Upper lobe of right lung (tissue), 1 donor: ENCODE measurements at regions not wholly inside any gene's neighbourhood (a gene's known extent, or its start where the extent isn't known, plus 50 kb on each side); places are given as distances from the start of the nearest gene placed in this dataset.

Experiments
- ATAC-seq: fragments of 200-7000 bp; cut with Tn5 transposase; one replicate; pipeline ENCODE4 v1.9.1; 2020; ENCODE audit warnings: mild to moderate bottlenecking, moderate library complexity
- DNase-seq: peaks from one replicate; pipeline ENCODE4 v3.0.0-alpha.2; 2020
- H3K27ac ChIP-seq: fragments of 200-600 bp; one replicate; pipeline ENCODE4 v1.8.0; 2022
- H3K27me3 ChIP-seq: fragments of 200-600 bp; one replicate; pipeline ENCODE4 v1.8.0; 2022; ENCODE audit warnings: mild to moderate bottlenecking
- H3K36me3 ChIP-seq: fragments of 200-600 bp; one replicate; pipeline ENCODE4 v1.8.0; 2022
- H3K4me1 ChIP-seq: fragments of 200-600 bp; one replicate; pipeline ENCODE4 v1.8.0; 2022
- H3K4me3 ChIP-seq: fragments of 200-600 bp; one replicate; pipeline ENCODE4 v1.8.0; 2022; ENCODE audit warnings: mild to moderate bottlenecking
- H3K9me3 ChIP-seq: fragments of 200-600 bp; one replicate; pipeline ENCODE4 v1.8.0; 2022
- intact Hi-C: fragments of 100-400 bp; cut with DNase I; formaldehyde crosslinking; loops from one replicate; pipeline ENCODE4 v1.11.0; 2022
- TF ChIP-seq, protein P1 (sequence below): fragments of 200-600 bp; IDR thresholded peaks from one replicate; pipeline ENCODE4 v1.8.0; 2022; ENCODE audit warnings: antibody characterized with exemption
- donor health status: DM: no; HTN: yes; CAD: no; lungs with severe emphysema.

DNA sequence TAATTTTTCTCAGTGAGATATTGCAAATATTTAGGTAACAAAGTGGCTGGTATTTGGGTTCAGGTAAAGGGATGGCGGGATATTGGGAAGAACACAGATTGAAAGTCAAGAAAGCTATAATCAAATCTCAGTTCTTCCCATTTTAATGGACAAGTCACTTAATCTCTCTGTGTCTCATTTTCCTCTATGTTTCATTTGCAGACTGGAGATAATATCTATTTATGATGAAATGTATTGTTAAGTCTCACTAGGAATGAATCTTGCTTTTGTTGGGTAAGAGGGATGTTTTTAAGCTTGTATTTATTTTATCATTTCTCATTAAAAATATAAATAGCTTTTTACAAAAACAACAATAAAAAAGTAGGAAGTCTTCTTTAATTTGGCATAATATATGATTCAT, 175.4 kb downstream of the ISL1 start:
- no peaks in the 10 kb centered on the region for H3K36me3 ChIP-seq
- DNase-seq: no peak
- no peak overlapping the region for H3K4me3 ChIP-seq
- H3K27ac ChIP-seq: no peak overlapping the region
- ATAC-seq: no peak
- no peaks in the 10 kb centered on the region for H3K4me1 ChIP-seq
- H3K27me3 ChIP-seq: no peaks in the 10 kb centered on the region
- intact Hi-C loops: no loop called here
- H3K9me3 ChIP-seq: no peaks in the 10 kb centered on the region
- TF ChIP-seq, protein P1, sequence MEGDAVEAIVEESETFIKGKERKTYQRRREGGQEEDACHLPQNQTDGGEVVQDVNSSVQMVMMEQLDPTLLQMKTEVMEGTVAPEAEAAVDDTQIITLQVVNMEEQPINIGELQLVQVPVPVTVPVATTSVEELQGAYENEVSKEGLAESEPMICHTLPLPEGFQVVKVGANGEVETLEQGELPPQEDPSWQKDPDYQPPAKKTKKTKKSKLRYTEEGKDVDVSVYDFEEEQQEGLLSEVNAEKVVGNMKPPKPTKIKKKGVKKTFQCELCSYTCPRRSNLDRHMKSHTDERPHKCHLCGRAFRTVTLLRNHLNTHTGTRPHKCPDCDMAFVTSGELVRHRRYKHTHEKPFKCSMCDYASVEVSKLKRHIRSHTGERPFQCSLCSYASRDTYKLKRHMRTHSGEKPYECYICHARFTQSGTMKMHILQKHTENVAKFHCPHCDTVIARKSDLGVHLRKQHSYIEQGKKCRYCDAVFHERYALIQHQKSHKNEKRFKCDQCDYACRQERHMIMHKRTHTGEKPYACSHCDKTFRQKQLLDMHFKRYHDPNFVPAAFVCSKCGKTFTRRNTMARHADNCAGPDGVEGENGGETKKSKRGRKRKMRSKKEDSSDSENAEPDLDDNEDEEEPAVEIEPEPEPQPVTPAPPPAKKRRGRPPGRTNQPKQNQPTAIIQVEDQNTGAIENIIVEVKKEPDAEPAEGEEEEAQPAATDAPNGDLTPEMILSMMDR: no peak

DNA sequence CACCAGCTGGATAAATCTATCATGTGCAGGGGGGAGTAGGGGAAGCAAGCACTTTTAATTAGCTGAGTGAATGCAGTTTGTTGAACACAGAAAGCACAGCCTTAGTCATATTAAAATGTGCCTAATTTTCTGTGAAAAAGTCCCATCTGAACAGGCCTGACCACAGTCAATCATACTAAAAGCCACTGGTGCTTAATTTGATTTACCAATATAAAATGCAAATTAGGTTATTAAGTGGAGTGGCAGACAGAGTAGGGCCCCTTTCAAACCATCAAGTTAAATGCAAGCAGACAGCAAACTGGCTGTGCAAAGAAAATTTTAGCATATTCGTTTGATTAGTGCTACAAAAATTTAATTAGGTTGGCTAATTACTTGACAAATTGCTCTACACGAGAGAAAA, 176.1 kb downstream of the ISL1 start:
- no peaks in the 10 kb centered on the region for H3K36me3 ChIP-seq
- intact Hi-C loops: no loop called here

DNA sequence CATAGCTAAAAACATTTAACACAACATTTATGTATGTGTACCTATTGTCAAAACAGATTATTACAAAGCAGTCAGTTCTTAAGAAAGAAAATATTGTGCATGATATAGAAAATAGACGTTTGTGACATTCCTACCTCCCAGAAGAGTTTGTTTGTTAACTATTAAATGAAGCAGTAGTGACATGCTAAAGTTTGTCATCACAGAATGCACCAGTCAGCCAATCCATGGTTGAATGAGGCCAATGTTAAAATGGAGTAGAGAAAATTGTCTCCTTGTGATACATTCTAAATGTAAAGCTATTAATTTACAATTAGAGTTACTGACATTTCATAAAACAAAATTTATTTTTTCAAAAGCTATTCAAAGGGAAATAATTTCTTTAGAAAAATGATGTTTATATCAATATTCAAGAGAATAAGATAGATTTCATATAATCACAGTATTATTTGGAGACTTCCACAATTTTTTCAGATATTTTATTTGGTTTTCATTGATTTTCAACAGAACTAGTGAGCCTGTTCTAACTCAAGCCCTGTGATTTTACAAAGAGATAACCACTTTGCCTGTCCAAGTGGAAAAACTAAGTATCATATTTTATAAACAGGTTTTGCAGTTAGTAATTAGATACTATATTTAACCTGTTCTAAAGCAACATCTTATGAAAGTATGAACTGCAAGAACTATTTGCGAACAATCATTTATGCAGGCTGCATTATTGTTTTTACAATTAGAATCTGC, 176.8 kb downstream of the ISL1 start:
- no peak for ATAC-seq
- Histone ChIP-seq H3K4me1 (no peaks in the 10 kb centered on the region), H3K27me3 (no peaks in the 10 kb centered on the region), H3K9me3 (no peaks in the 10 kb centered on the region), H3K4me3 (no peak overlapping the region), H3K36me3 (no peaks in the 10 kb centered on the region), H3K27ac (no peak overlapping the region)
- DNase-seq: no peak
- intact Hi-C loops: no loop called here
- TF ChIP-seq, protein P1: no peak

More for the DNA sequence above, 176.1 kb downstream of the ISL1 start:
- TF ChIP-seq, protein P1: no peak
- H3K27me3 ChIP-seq: no peaks in the 10 kb centered on the region
- no peak for DNase-seq
- no peak overlapping the region for H3K27ac ChIP-seq
- ATAC-seq: no peak
- H3K4me1 ChIP-seq: no peaks in the 10 kb centered on the region
- H3K9me3 ChIP-seq: no peaks in the 10 kb centered on the region
- H3K4me3 ChIP-seq: no peak overlapping the region

DNA sequence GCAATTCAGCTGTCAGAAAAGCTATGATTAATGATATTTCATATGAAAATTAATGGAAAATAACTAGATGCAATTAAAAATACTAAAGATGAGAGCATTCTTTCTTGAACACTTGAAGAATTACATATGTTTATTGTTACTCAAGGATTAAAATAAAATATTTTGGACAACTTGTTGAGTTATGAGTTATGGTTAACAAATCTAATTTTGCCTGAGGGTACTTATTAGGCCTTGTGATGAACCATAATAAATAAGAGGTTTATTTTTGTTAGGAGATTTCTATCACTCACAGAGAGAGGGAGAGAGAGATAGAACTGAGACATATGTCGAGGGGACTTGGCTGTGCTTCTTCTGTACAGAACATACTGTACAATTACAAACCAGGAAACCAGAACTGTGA, 183.7 kb downstream of the ISL1 start:
- Histone ChIP-seq H3K9me3 (no peaks in the 10 kb centered on the region), H3K27me3 (no peaks in the 10 kb centered on the region), H3K4me3 (no peak overlapping the region), H3K4me1 (no peaks in the 10 kb centered on the region), H3K27ac (no peak overlapping the region), H3K36me3 (no peaks in the 10 kb centered on the region)
- intact Hi-C loops: no loop called here
- ATAC-seq (no peak), DNase-seq (no peak)
- TF ChIP-seq, protein P1: no peak

DNA sequence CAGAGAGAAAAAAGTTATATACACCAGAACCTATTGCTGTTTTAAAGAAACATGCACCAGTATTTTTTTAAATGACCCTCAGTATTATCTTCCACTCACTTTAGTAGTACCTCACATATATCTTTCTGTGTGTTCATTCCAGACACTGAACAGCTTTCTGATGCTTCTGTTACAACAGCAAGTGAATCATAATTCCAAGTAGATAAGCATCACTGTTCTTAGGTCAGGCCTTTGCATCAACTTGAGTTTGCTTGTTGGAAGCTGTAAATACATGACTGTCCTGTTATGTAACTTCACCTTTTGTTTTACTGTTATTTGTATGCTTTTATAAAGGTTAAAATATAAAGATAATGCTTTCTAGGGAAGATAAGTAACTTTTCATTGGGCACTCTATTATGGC, 184.4 kb downstream of the ISL1 start:
- intact Hi-C loops: no loop called here
- Histone ChIP-seq H3K4me1 (no peaks in the 10 kb centered on the region), H3K4me3 (no peak overlapping the region), H3K27ac (no peak overlapping the region), H3K27me3 (no peaks in the 10 kb centered on the region), H3K36me3 (no peaks in the 10 kb centered on the region), H3K9me3 (no peaks in the 10 kb centered on the region)
- DNase-seq: no peak
- TF ChIP-seq, protein P1: no peak
- no peak for ATAC-seq

DNA sequence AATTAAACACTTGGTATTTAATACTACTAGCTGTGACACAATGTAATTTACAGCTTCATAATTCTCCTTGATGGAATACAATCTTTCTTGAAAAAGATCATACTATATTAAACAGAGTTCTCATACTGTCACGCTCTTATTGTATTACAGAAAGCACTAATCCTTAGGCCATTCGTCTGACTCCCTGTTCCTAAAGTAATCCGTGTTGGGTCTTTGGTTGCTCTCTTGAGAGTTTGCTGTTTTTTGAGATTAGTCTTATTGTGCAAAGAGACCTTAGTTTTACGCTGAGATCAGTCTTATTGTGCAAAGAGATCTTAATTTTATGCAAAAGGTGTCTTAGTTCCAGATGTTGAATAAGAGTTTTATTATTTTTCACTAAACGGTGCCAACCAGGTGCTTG, 190.6 kb downstream of the ISL1 start:
- intact Hi-C loops: no loop called here
- TF ChIP-seq, protein P1: no peak
- H3K36me3 ChIP-seq: no peaks in the 10 kb centered on the region
- no peaks in the 10 kb centered on the region for H3K9me3 ChIP-seq
- no peak overlapping the region for H3K27ac ChIP-seq
- no peak overlapping the region for H3K4me3 ChIP-seq
- no peaks in the 10 kb centered on the region for H3K27me3 ChIP-seq
- ATAC-seq: no peak
- no peaks in the 10 kb centered on the region for H3K4me1 ChIP-seq
- DNase-seq: no peak
